Body of pancreas (tissue), 4 donors: ENCODE measurements at regions not wholly inside any gene's neighbourhood (a gene's known extent, or its start where the extent isn't known, plus 50 kb on each side); places are given as distances from the start of the nearest gene placed in this dataset.

Experiments
- ATAC-seq: fragments of 150-250 bp; one replicate; pipeline ENCODE4 v1.9.1; 2016
- DNase-seq, 4 donors: peaks; one replicate each; pipeline ENCODE4 v3.0.0-alpha.2; 2019
- H3K27ac ChIP-seq, 4 donors: fragments of 200-600 bp; sonication (generic); 1 replicate in 3 of 4; 2 replicates in 1 of 4; pipeline versions ENCODE4 v1.5.1 to v1.6.1; 2016 to 2019; ENCODE audit warnings: mild to moderate bottlenecking in 1 of 4, mixed read lengths in 1 of 4, moderate library complexity in 1 of 4
- H3K27me3 ChIP-seq, 2 donors: fragments of 200-600 bp; sonication (generic); one replicate each; pipeline ENCODE4 v1.6.0; 2016; ENCODE audit warnings: mild to moderate bottlenecking in 1 of 2
- H3K36me3 ChIP-seq, 2 donors: fragments of 200-600 bp; sonication (generic); replicated peaks in 1 of 2; 2 replicates each; pipeline ENCODE4 v1.5.1; 2016; ENCODE audit warnings: low read depth in 2 of 2; ENCODE audit not compliant: insufficient read depth in 1 of 2
- H3K4me1 ChIP-seq: fragments of 200-600 bp; sonication (generic); one replicate; pipeline ENCODE4 v1.6.0; 2016
- H3K4me3 ChIP-seq, 2 donors: fragments of 200-600 bp; sonication (generic); 1 replicate in 1 of 2; 2 replicates in 1 of 2; pipeline ENCODE4 v1.5.1; 2016 to 2019
- H3K9me3 ChIP-seq, 3 donors: fragments of 200-600 bp; sonication (generic); 1 replicate in 2 of 3; 2 replicates in 1 of 3; pipeline ENCODE4 v1.5.1; 2016
- POLR2A ChIP-seq, 3 donors: fragments of 450-650 bp; IDR thresholded peaks; one replicate each; pipeline ENCODE4 v1.6.1; 2016; ENCODE audit warnings: antibody characterized with exemption in 3 of 3, mild to moderate bottlenecking in 2 of 3
- WGBS, 2 donors: methylation state at CpG; one replicate each; pipeline ENCODE4 v1.1.5; 2017; 5-methylcytosine and 5-hydroxymethylcytosine counted together
- intact Hi-C: fragments of 100-400 bp; cut with DNase I; formaldehyde crosslinking; loops from one replicate; pipeline ENCODE4 v1.15.1; 2023
- TF ChIP-seq, protein P1 (sequence below), 7 experiments: fragments of 450-650 bp in 4 of 7; fragments of 200-600 bp in 3 of 7; sonication (generic) in 3 of 7; IDR thresholded peaks; one replicate each; pipeline ENCODE4 v1.5.1; 2016 to 2019; ENCODE audit warnings: antibody characterized with exemption in 7 of 7

DNA sequence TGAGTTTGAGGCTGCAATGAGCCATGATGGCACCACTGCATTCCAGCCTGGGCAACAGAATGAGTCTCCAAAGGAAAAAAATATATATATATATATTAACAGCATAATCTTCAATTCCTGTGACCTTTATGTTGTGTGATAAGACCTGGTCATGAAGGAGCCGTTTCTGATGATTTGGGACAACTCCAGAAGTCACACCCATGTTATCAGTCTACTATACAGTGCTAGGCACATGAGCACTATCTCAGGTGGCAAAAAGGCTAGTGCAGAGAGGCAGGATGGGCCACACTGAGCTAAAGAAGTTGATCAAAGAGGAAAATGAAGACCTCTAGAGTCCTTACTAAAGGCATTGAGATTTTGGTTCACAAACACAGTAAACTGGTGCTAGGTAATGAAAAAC lies 205.0 kb upstream of the RAD23B start:
- no peaks in the 10 kb centered on the region for H3K27me3 ChIP-seq
- ATAC-seq (no peak), DNase-seq (no peak)
- intact Hi-C loops = no loop called here
- no peak overlapping the region for H3K4me3 ChIP-seq
- no peak overlapping the region for H3K27ac ChIP-seq
- TF ChIP-seq, protein P1, sequence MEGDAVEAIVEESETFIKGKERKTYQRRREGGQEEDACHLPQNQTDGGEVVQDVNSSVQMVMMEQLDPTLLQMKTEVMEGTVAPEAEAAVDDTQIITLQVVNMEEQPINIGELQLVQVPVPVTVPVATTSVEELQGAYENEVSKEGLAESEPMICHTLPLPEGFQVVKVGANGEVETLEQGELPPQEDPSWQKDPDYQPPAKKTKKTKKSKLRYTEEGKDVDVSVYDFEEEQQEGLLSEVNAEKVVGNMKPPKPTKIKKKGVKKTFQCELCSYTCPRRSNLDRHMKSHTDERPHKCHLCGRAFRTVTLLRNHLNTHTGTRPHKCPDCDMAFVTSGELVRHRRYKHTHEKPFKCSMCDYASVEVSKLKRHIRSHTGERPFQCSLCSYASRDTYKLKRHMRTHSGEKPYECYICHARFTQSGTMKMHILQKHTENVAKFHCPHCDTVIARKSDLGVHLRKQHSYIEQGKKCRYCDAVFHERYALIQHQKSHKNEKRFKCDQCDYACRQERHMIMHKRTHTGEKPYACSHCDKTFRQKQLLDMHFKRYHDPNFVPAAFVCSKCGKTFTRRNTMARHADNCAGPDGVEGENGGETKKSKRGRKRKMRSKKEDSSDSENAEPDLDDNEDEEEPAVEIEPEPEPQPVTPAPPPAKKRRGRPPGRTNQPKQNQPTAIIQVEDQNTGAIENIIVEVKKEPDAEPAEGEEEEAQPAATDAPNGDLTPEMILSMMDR (IDR thresholded peaks at IDR 0.05) = no peak
- TF ChIP-seq POLR2A (IDR thresholded peaks at IDR 0.05) = no peak
- 4 to 16% methylated on average over 1 of the region's 1 CpG for WGBS, 2 donors
- no peaks in the 10 kb centered on the region for H3K9me3 ChIP-seq
- no peaks in the 10 kb centered on the region for H3K36me3 ChIP-seq
- no peaks in the 10 kb centered on the region for H3K4me1 ChIP-seq

- no peak for DNase-seq
- Histone ChIP-seq H3K4me1 (no peaks in the 10 kb centered on the region), H3K4me3 (no peak overlapping the region), H3K36me3 (no peaks in the 10 kb centered on the region), H3K9me3 (no peaks in the 10 kb centered on the region), H3K27ac (no peak overlapping the region), H3K27me3 (no peaks in the 10 kb centered on the region)
- 18 to 21% methylated on average over 1 of the region's 1 CpG for WGBS, 2 donors
- ATAC-seq = no peak
- intact Hi-C loops = no loop called here
- TF ChIP-seq, protein P1 (IDR thresholded peaks at IDR 0.05) = no peak
- TF ChIP-seq POLR2A (IDR thresholded peaks at IDR 0.05) = no peak
These were observed 203.5 kb upstream of the RAD23B start for GRCh38 chr9:107079589-107079988.

DNA sequence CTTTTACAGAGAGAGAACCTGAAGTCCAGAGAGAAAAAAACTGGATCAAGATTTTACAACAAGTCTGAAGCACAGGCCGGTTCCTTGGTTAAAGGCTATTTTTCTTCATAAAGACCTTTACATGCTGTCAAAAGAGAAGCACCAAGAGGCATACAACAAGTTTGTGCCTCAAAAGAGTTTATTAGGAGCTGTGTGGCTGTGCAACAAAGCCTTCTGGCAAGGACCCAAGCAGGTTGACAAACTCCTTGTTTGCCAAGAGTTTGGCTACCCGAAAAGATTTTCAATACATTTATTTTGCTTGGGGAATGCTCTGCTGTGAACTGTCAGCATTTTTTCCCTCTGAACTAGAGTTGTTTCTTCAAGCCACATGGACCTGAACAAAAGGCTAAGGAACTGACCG lies 202.9 kb upstream of the RAD23B start:
- H3K36me3 ChIP-seq = no peaks in the 10 kb centered on the region
- ATAC-seq = no peak
- no peaks in the 10 kb centered on the region for H3K4me1 ChIP-seq
- TF ChIP-seq, protein P1 (IDR thresholded peaks at IDR 0.05) = no peak
- TF ChIP-seq POLR2A (IDR thresholded peaks at IDR 0.05) = no peak
- H3K27me3 ChIP-seq = no peaks in the 10 kb centered on the region
- H3K9me3 ChIP-seq = no peaks in the 10 kb centered on the region
- 38 to 54% methylated on average over 3 of the region's 3 CpGs for WGBS, 2 donors
- H3K4me3 ChIP-seq = no peak overlapping the region
- no peak for DNase-seq
- no peak overlapping the region for H3K27ac ChIP-seq
- intact Hi-C loops = no loop called here

- no peak for ATAC-seq
- TF ChIP-seq POLR2A (IDR thresholded peaks at IDR 0.05) = no peak
- TF ChIP-seq, protein P1 (IDR thresholded peaks at IDR 0.05) = no peak
- Histone ChIP-seq H3K36me3 (no peaks in the 10 kb centered on the region), H3K9me3 (no peaks in the 10 kb centered on the region), H3K27ac (no peak overlapping the region), H3K4me1 (no peaks in the 10 kb centered on the region), H3K4me3 (no peak overlapping the region), H3K27me3 (no peaks in the 10 kb centered on the region)
- WGBS, 2 donors = 51 to 55% methylated on average over 2 of the region's 2 CpGs
- intact Hi-C loops = no loop called here
- DNase-seq = no peak
These were observed 196.6 kb upstream of the RAD23B start for GRCh38 chr9:107086460-107086859.

DNA sequence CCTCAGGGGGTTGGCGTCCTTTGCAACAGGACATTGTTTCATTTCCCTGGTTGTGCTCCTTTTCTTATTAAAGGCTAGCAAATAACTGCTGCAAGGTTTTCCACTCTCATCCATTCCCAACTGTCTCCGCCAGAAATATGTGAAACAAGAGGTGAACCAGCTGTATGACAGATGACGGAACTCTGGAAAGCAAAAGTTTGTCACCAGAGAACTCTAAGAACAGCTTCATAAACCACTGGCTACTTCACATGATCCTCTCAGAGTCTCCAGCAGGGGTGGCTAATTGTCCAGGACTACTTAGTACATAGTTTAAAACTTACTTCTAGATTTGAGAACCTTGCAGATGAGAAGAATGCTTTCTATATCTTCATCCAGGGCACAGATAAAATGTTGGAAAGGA lies 195.9 kb upstream of the RAD23B start:
- DNase-seq (no peak), ATAC-seq (no peak)
- Histone ChIP-seq H3K4me3 (no peak overlapping the region), H3K27me3 (no peaks in the 10 kb centered on the region), H3K9me3 (no peaks in the 10 kb centered on the region), H3K27ac (no peak overlapping the region), H3K4me1 (no peaks in the 10 kb centered on the region), H3K36me3 (no peaks in the 10 kb centered on the region)
- TF ChIP-seq, protein P1 (IDR thresholded peaks at IDR 0.05) = no peak
- TF ChIP-seq POLR2A (IDR thresholded peaks at IDR 0.05) = no peak
- WGBS, 2 donors = 60 to 74% methylated on average over 3 of the region's 3 CpGs
- intact Hi-C loops = no loop called here
